CD4-positive, alpha-beta T cell treated with Interleukin-15 for 1 hour (primary cell): ENCODE measurements at regions not wholly inside any gene's neighbourhood (a gene's known extent, or its start where the extent isn't known, plus 50 kb on each side); places are given as distances from the start of the nearest gene placed in this dataset.

Experiments
- DNase-seq: peaks from one replicate; pipeline ENCODE4 v3.0.0-alpha.2; 2020

- DNase-seq = no peak
These were observed 418.0 kb upstream of the PSMD7 start for GRCh38 chr16:73878611-73879010.

GRCh38 chr16:73877150-73877549 is 419.5 kb upstream of the PSMD7 start:
- DNase-seq = no peak

GRCh38 chr16:73875996-73876690 is 420.5 kb upstream of the PSMD7 start:
- no peak for DNase-seq

GRCh38 chr16:73874324-73874723 is 422.3 kb upstream of the PSMD7 start:
- no peak for DNase-seq

GRCh38 chr16:73873643-73874042 is 423.0 kb upstream of the PSMD7 start:
- no peak for DNase-seq

- no peak for DNase-seq
These were observed 423.8 kb upstream of the PSMD7 start for GRCh38 chr16:73872856-73873255.

GRCh38 chr16:73871088-73871733 is 425.4 kb upstream of the PSMD7 start:
- no peak for DNase-seq

GRCh38 chr16:73869126-73869525 is 427.5 kb upstream of the PSMD7 start:
- DNase-seq = no peak

- DNase-seq = no peak
These were observed 431.7 kb upstream of the PSMD7 start for GRCh38 chr16:73864868-73865267.

- DNase-seq = no peak
These were observed 438.3 kb upstream of the PSMD7 start for GRCh38 chr16:73858326-73858725.

GRCh38 chr16:73853968-73854367 is 442.6 kb upstream of the PSMD7 start:
- DNase-seq = no peak

- DNase-seq = no peak
These were observed 444.1 kb upstream of the PSMD7 start for GRCh38 chr16:73852561-73852960.

GRCh38 chr16:73848993-73849392 is 447.6 kb upstream of the PSMD7 start:
- no peak for DNase-seq

- DNase-seq = no peak
These were observed 449.5 kb upstream of the PSMD7 start for GRCh38 chr16:73847090-73847489.

GRCh38 chr16:73846356-73846755 is 450.3 kb upstream of the PSMD7 start:
- DNase-seq = no peak

- no peak for DNase-seq
These were observed 450.6 kb upstream of the PSMD7 start for GRCh38 chr16:73846007-73846330.

GRCh38 chr16:73845238-73846006 is 451.2 kb upstream of the PSMD7 start:
- DNase-seq = no peak

GRCh38 chr16:73840728-73841127 is 455.9 kb upstream of the PSMD7 start:
- no peak for DNase-seq

GRCh38 chr16:73831220-73831619 is 465.4 kb upstream of the PSMD7 start:
- no peak for DNase-seq

- no peak for DNase-seq
These were observed 473.3 kb upstream of the PSMD7 start for GRCh38 chr16:73823205-73823849.

GRCh38 chr16:73817526-73818324 is 478.9 kb upstream of the PSMD7 start:
- DNase-seq = no peak

- DNase-seq = no peak
These were observed 483.1 kb upstream of the PSMD7 start for GRCh38 chr16:73813527-73813926.

- no peak for DNase-seq
These were observed 492.2 kb upstream of the PSMD7 start for GRCh38 chr16:73804456-73804855.
